ENCODE measurements at regions not wholly inside any gene's neighbourhood (a gene's known extent, or its start where the extent isn't known, plus 50 kb on each side); places are given as distances from the start of the nearest gene placed in this dataset.
"Not testable (repeated sequence)": the region's sequence is repeated elsewhere in the genome, so short reads cannot be mapped to it uniquely, and the experiment has no call there.

GRCh38 chr6:74570044-74570443, 635.8 kb downstream of the COL12A1 start:
- Histone ChIP-seq H3K9ac (ENCODE audit: low read depth in 1 of 3, low read length in 3 of 3) (no peak overlapping the region), H3K36me3 (ENCODE audit: control insufficient read depth in 3 of 3, insufficient read depth in 3 of 3, low read length in 3 of 3) (no peaks in the 10 kb centered on the region), H3K9me3 (ENCODE audit: control insufficient read depth in 3 of 3, low read length in 3 of 3) (no peaks in the 10 kb centered on the region), H3K27ac (ENCODE audit: low read depth, low read length) (no peak overlapping the region), H3K4me3 (ENCODE audit: low read length in 3 of 3) (no peak overlapping the region), H3K4me1 (ENCODE audit: control insufficient read depth in 3 of 3, insufficient read depth in 3 of 3, low read length in 3 of 3) (no peaks in the 10 kb centered on the region), H3K27me3 (ENCODE audit: control insufficient read depth in 3 of 3, insufficient read depth in 3 of 3, low read length in 3 of 3) (no peaks in the 10 kb centered on the region)

GRCh38 chr6:74568861-74569260, 637.0 kb downstream of the COL12A1 start:
- no peak overlapping the region for H3K9ac ChIP-seq (ENCODE audit: low read depth in 1 of 3, low read length in 3 of 3)
- H3K9me3 ChIP-seq (ENCODE audit: control insufficient read depth in 3 of 3, low read length in 3 of 3) = no peaks in the 10 kb centered on the region
- H3K4me1 ChIP-seq (ENCODE audit: control insufficient read depth in 3 of 3, insufficient read depth in 3 of 3, low read length in 3 of 3) = no peaks in the 10 kb centered on the region
- H3K36me3 ChIP-seq (ENCODE audit: control insufficient read depth in 3 of 3, insufficient read depth in 3 of 3, low read length in 3 of 3) = no peaks in the 10 kb centered on the region
- H3K27me3 ChIP-seq (ENCODE audit: control insufficient read depth in 3 of 3, insufficient read depth in 3 of 3, low read length in 3 of 3) = no peaks in the 10 kb centered on the region
- no peak overlapping the region for H3K27ac ChIP-seq (ENCODE audit: low read depth, low read length)
- no peak overlapping the region for H3K4me3 ChIP-seq (ENCODE audit: low read length in 3 of 3)

GRCh38 chr6:74567923-74568290, 637.9 kb downstream of the COL12A1 start:
- H3K27ac ChIP-seq (ENCODE audit: low read depth, low read length); H3K9ac ChIP-seq (ENCODE audit: low read depth in 1 of 3, low read length in 3 of 3); H3K9me3 ChIP-seq (ENCODE audit: control insufficient read depth in 3 of 3, low read length in 3 of 3); H3K27me3 ChIP-seq (ENCODE audit: control insufficient read depth in 3 of 3, insufficient read depth in 3 of 3, low read length in 3 of 3); H3K4me3 ChIP-seq (ENCODE audit: low read length in 3 of 3); H3K4me1 ChIP-seq (ENCODE audit: control insufficient read depth in 3 of 3, insufficient read depth in 3 of 3, low read length in 3 of 3); H3K36me3 ChIP-seq (ENCODE audit: control insufficient read depth in 3 of 3, insufficient read depth in 3 of 3, low read length in 3 of 3): not testable (repeated sequence)

- H3K36me3 ChIP-seq (ENCODE audit: control insufficient read depth in 3 of 3, insufficient read depth in 3 of 3, low read length in 3 of 3) = no peaks in the 10 kb centered on the region
- H3K27ac ChIP-seq (ENCODE audit: low read depth, low read length) = no peak overlapping the region
- no peak overlapping the region for H3K4me3 ChIP-seq (ENCODE audit: low read length in 3 of 3)
- no peaks in the 10 kb centered on the region for H3K27me3 ChIP-seq (ENCODE audit: control insufficient read depth in 3 of 3, insufficient read depth in 3 of 3, low read length in 3 of 3)
- no peaks in the 10 kb centered on the region for H3K4me1 ChIP-seq (ENCODE audit: control insufficient read depth in 3 of 3, insufficient read depth in 3 of 3, low read length in 3 of 3)
- no peaks in the 10 kb centered on the region for H3K9me3 ChIP-seq (ENCODE audit: control insufficient read depth in 3 of 3, low read length in 3 of 3)
- H3K9ac ChIP-seq (ENCODE audit: low read depth in 1 of 3, low read length in 3 of 3) = no peak overlapping the region
Measured at GRCh38 chr6:74567281-74567922, 638.5 kb downstream of the COL12A1 start.

- no peak overlapping the region for H3K4me3 ChIP-seq (ENCODE audit: low read length in 3 of 3)
- no peak overlapping the region for H3K9ac ChIP-seq (ENCODE audit: low read depth in 1 of 3, low read length in 3 of 3)
- no peak overlapping the region for H3K27ac ChIP-seq (ENCODE audit: low read depth, low read length)
- no peaks in the 10 kb centered on the region for H3K9me3 ChIP-seq (ENCODE audit: control insufficient read depth in 3 of 3, low read length in 3 of 3)
- H3K27me3 ChIP-seq (ENCODE audit: control insufficient read depth in 3 of 3, insufficient read depth in 3 of 3, low read length in 3 of 3) = no peaks in the 10 kb centered on the region
- H3K4me1 ChIP-seq (ENCODE audit: control insufficient read depth in 3 of 3, insufficient read depth in 3 of 3, low read length in 3 of 3) = no peaks in the 10 kb centered on the region
- H3K36me3 ChIP-seq (ENCODE audit: control insufficient read depth in 3 of 3, insufficient read depth in 3 of 3, low read length in 3 of 3) = no peaks in the 10 kb centered on the region
Measured at GRCh38 chr6:74557236-74557635, 648.6 kb downstream of the COL12A1 start.

GRCh38 chr6:74554041-74554440, 651.8 kb downstream of the COL12A1 start:
- no peak overlapping the region for H3K4me3 ChIP-seq (ENCODE audit: low read length in 3 of 3)
- no peaks in the 10 kb centered on the region for H3K4me1 ChIP-seq (ENCODE audit: control insufficient read depth in 3 of 3, insufficient read depth in 3 of 3, low read length in 3 of 3)
- no peak overlapping the region for H3K9ac ChIP-seq (ENCODE audit: low read depth in 1 of 3, low read length in 3 of 3)
- no peaks in the 10 kb centered on the region for H3K27me3 ChIP-seq (ENCODE audit: control insufficient read depth in 3 of 3, insufficient read depth in 3 of 3, low read length in 3 of 3)
- no peaks in the 10 kb centered on the region for H3K9me3 ChIP-seq (ENCODE audit: control insufficient read depth in 3 of 3, low read length in 3 of 3)
- H3K27ac ChIP-seq (ENCODE audit: low read depth, low read length) = no peak overlapping the region
- H3K36me3 ChIP-seq (ENCODE audit: control insufficient read depth in 3 of 3, insufficient read depth in 3 of 3, low read length in 3 of 3) = no peaks in the 10 kb centered on the region

GRCh38 chr6:74551896-74552295, 654.0 kb downstream of the COL12A1 start:
- Histone ChIP-seq H3K27me3 (ENCODE audit: control insufficient read depth in 3 of 3, insufficient read depth in 3 of 3, low read length in 3 of 3) (no peaks in the 10 kb centered on the region), H3K9me3 (ENCODE audit: control insufficient read depth in 3 of 3, low read length in 3 of 3) (no peaks in the 10 kb centered on the region), H3K27ac (ENCODE audit: low read depth, low read length) (no peak overlapping the region), H3K9ac (ENCODE audit: low read depth in 1 of 3, low read length in 3 of 3) (no peak overlapping the region), H3K4me1 (ENCODE audit: control insufficient read depth in 3 of 3, insufficient read depth in 3 of 3, low read length in 3 of 3) (no peaks in the 10 kb centered on the region), H3K36me3 (ENCODE audit: control insufficient read depth in 3 of 3, insufficient read depth in 3 of 3, low read length in 3 of 3) (no peaks in the 10 kb centered on the region), H3K4me3 (ENCODE audit: low read length in 3 of 3) (no peak overlapping the region)

- Histone ChIP-seq H3K9me3 (ENCODE audit: control insufficient read depth in 3 of 3, low read length in 3 of 3) (no peaks in the 10 kb centered on the region), H3K9ac (ENCODE audit: low read depth in 1 of 3, low read length in 3 of 3) (no peak overlapping the region), H3K36me3 (ENCODE audit: control insufficient read depth in 3 of 3, insufficient read depth in 3 of 3, low read length in 3 of 3) (no peaks in the 10 kb centered on the region), H3K27ac (ENCODE audit: low read depth, low read length) (no peak overlapping the region), H3K4me1 (ENCODE audit: control insufficient read depth in 3 of 3, insufficient read depth in 3 of 3, low read length in 3 of 3) (no peaks in the 10 kb centered on the region), H3K4me3 (ENCODE audit: low read length in 3 of 3) (no peak overlapping the region), H3K27me3 (ENCODE audit: control insufficient read depth in 3 of 3, insufficient read depth in 3 of 3, low read length in 3 of 3) (no peaks in the 10 kb centered on the region)
Measured at GRCh38 chr6:74550821-74551220, 655.0 kb downstream of the COL12A1 start.

GRCh38 chr6:74549746-74550145, 656.1 kb downstream of the COL12A1 start:
- Histone ChIP-seq H3K9me3 (ENCODE audit: control insufficient read depth in 3 of 3, low read length in 3 of 3) (peaks cover 0 to 2% (median 0%) of the 10 kb centered on the region in 3 donors), H3K4me1 (ENCODE audit: control insufficient read depth in 3 of 3, insufficient read depth in 3 of 3, low read length in 3 of 3) (no peaks in the 10 kb centered on the region), H3K4me3 (ENCODE audit: low read length in 3 of 3) (no peak overlapping the region), H3K36me3 (ENCODE audit: control insufficient read depth in 3 of 3, insufficient read depth in 3 of 3, low read length in 3 of 3) (no peaks in the 10 kb centered on the region), H3K27me3 (ENCODE audit: control insufficient read depth in 3 of 3, insufficient read depth in 3 of 3, low read length in 3 of 3) (no peaks in the 10 kb centered on the region), H3K27ac (ENCODE audit: low read depth, low read length) (no peak overlapping the region), H3K9ac (ENCODE audit: low read depth in 1 of 3, low read length in 3 of 3) (no peak overlapping the region)

- Histone ChIP-seq H3K4me1 (ENCODE audit: control insufficient read depth in 3 of 3, insufficient read depth in 3 of 3, low read length in 3 of 3) (no peaks in the 10 kb centered on the region), H3K27me3 (ENCODE audit: control insufficient read depth in 3 of 3, insufficient read depth in 3 of 3, low read length in 3 of 3) (no peaks in the 10 kb centered on the region), H3K9me3 (ENCODE audit: control insufficient read depth in 3 of 3, low read length in 3 of 3) (peaks cover 0 to 3% (median 2%) of the 10 kb centered on the region in 3 donors), H3K27ac (ENCODE audit: low read depth, low read length) (no peak overlapping the region), H3K4me3 (ENCODE audit: low read length in 3 of 3) (no peak overlapping the region), H3K9ac (ENCODE audit: low read depth in 1 of 3, low read length in 3 of 3) (no peak overlapping the region), H3K36me3 (ENCODE audit: control insufficient read depth in 3 of 3, insufficient read depth in 3 of 3, low read length in 3 of 3) (no peaks in the 10 kb centered on the region)
Measured at GRCh38 chr6:74534465-74535211, 671.2 kb downstream of the COL12A1 start.

All from skeletal muscle tissue (tissue), 3 donors.